Gastrocnemius medialis (tissue), 4 donors: ENCODE measurements at regions not wholly inside any gene's neighbourhood (a gene's known extent, or its start where the extent isn't known, plus 50 kb on each side); places are given as distances from the start of the nearest gene placed in this dataset.

Experiments
- ATAC-seq, 2 donors: fragments of 150-250 bp; one replicate each; pipeline ENCODE4 v1.9.1; 2016
- DNase-seq, 2 donors: peaks; one replicate each; pipeline ENCODE4 v3.0.0-alpha.2; 2019
- H3K27ac ChIP-seq, 4 donors: fragments of 200-600 bp; sonication (generic); 1 replicate in 1 of 4; 2 replicates in 3 of 4; pipeline ENCODE4 v1.5.1; 2016 to 2018; ENCODE audit warnings: mild to moderate bottlenecking in 2 of 4, moderate library complexity in 1 of 4
- H3K27me3 ChIP-seq, 3 donors: fragments of 200-600 bp; sonication (generic) in 2 of 3; 1 replicate in 1 of 3; 2 replicates in 2 of 3; pipeline versions ENCODE4 v1.5.1 to v1.6.0; 2016 to 2019; ENCODE audit warnings: mild to moderate bottlenecking in 1 of 3, moderate library complexity in 1 of 3
- H3K36me3 ChIP-seq, 2 donors: fragments of 200-600 bp; sonication (generic) in 1 of 2; one replicate each; pipeline ENCODE4 v1.5.1; 2017 to 2018
- H3K4me1 ChIP-seq, 2 donors: fragments of 200-600 bp; sonication (generic) in 1 of 2; one replicate each; pipeline ENCODE4 v1.5.1; 2016 to 2017; ENCODE audit warnings: mild to moderate bottlenecking in 2 of 2
- H3K4me3 ChIP-seq, 4 donors: fragments of 200-600 bp; sonication (generic) in 3 of 4; 1 replicate in 1 of 4; 2 replicates in 3 of 4; pipeline ENCODE4 v1.5.1; 2016 to 2019; ENCODE audit warnings: mild to moderate bottlenecking in 2 of 4
- H3K9me3 ChIP-seq, 3 donors: fragments of 200-600 bp; sonication (generic) in 2 of 3; 1 replicate in 1 of 3; 2 replicates in 2 of 3; pipeline ENCODE4 v1.5.1; 2016 to 2019
- CTCF ChIP-seq, 5 experiments: fragments of 450-650 bp in 3 of 5; fragments of 200-600 bp in 2 of 5; sonication (generic) in 2 of 5; IDR thresholded peaks in 4 of 5; conservative IDR thresholded peaks in 1 of 5; 1 replicate in 4 of 5; 2 replicates in 1 of 5; pipeline ENCODE4 v1.5.1; 2016 to 2019; ENCODE audit warnings: antibody characterized with exemption in 5 of 5, mild to moderate bottlenecking in 3 of 5, moderate library complexity in 3 of 5
- POLR2A ChIP-seq, 2 donors: fragments of 450-650 bp; IDR thresholded peaks; one replicate each; pipeline ENCODE4 v1.6.1; 2017; ENCODE audit warnings: antibody characterized with exemption in 2 of 2, mild to moderate bottlenecking in 2 of 2, moderate library complexity in 2 of 2
- in situ Hi-C, 4 donors: fragments of 200-750 bp; cut with MboI; loops; one replicate each; pipeline versions ENCODE4 v1.15.0 to v1.8.0; 2017; ENCODE audit warnings: low sequenced_read_pairs in 4 of 4
- intact Hi-C: fragments of 100-400 bp; cut with DNase I; formaldehyde crosslinking; loops from one replicate; pipeline ENCODE4 v1.15.1; 2023; ENCODE audit warnings: low total_unique reads

DNA sequence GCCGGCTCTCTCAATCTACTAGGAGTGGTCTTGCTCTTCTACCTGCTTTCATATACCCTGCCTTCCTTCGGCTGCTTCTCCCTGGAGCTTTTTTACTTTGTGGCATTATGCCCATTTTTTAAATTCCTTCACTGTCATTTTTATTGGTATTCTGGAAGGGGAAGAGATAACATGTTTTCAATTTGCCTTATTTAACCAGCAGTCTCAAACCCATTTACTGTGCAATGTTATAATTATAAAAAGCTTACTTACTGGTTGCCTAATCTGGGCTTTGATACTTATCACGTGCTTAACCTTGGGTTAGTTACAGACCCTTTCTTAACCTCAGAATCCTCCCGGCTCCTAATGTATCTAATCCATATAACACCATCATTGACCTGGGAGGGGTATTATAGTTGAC lies 128.1 kb downstream of the SIPA1L2 start:
- ATAC-seq (no peak), DNase-seq (no peak)
- Histone ChIP-seq H3K4me1 (no peaks in the 10 kb centered on the region), H3K27me3 (no peaks in the 10 kb centered on the region), H3K9me3 (no peaks in the 10 kb centered on the region), H3K4me3 (no peak overlapping the region), H3K27ac (no peak overlapping the region), H3K36me3 (no peaks in the 10 kb centered on the region)
- no peak for TF ChIP-seq CTCF (IDR thresholded peaks at IDR 0.05 in 4 of 5, conservative IDR thresholded peaks at IDR 0.05 in 1 of 5)
- no peak for TF ChIP-seq POLR2A (IDR thresholded peaks at IDR 0.05)
- intact Hi-C loops (no loop called here), in situ Hi-C loops (no loop called here)

DNA sequence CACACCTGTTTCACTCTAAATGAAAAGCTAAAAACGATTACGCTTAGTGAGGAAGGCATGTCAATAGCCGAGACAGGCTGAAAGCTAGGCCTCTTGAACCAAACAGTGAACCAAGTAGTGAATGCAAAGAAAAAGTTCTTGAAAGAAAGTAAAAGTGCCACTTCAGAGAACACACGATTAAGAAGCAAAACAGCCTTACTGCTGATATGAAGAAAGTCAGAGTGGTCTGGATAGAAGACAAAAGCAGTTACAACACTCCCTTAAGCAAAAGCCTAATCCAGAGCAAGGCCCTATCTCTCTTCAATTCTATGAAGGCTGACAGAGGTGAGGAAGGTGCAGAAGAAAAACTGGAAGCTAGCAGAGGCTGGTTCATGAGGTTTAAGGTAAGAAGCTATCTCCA lies 130.7 kb downstream of the SIPA1L2 start:
- in situ Hi-C loops (no loop called here), intact Hi-C loops (no loop called here)
- no peak for DNase-seq
- no peak overlapping the region for H3K27ac ChIP-seq
- no peaks in the 10 kb centered on the region for H3K36me3 ChIP-seq
- TF ChIP-seq POLR2A (IDR thresholded peaks at IDR 0.05) (no peak), CTCF (IDR thresholded peaks at IDR 0.05 in 4 of 5, conservative IDR thresholded peaks at IDR 0.05 in 1 of 5) (no peak)
- H3K4me1 ChIP-seq: no peaks in the 10 kb centered on the region
- no peaks in the 10 kb centered on the region for H3K27me3 ChIP-seq
- H3K9me3 ChIP-seq: no peaks in the 10 kb centered on the region
- no peak overlapping the region for H3K4me3 ChIP-seq
- no peak for ATAC-seq

DNA sequence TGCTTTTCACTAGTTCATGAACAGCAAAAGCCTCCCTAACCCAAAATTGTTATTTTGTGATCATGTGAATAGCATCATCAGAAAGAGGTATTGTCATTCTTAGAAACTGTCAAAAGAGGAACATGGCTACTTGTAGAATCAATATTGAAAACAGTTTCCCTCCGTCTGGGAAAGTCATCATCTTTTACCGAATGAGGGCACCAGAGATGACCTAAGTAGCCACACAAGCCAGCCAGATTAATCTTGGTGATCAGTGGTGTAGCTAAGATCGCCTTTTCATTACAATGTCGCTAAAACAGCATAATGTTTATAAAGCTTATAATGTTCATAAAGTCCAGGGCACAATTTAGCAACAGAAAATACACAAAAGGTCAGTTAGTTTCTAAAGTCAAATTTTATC lies 136.1 kb downstream of the SIPA1L2 start:
- DNase-seq: no peak
- intact Hi-C loops (no loop called here), in situ Hi-C loops (no loop called here)
- Histone ChIP-seq H3K27ac (no peak overlapping the region), H3K27me3 (no peaks in the 10 kb centered on the region), H3K36me3 (peaks cover 0 to 5% of the 10 kb centered on the region in 2 donors), H3K4me1 (no peaks in the 10 kb centered on the region), H3K9me3 (no peaks in the 10 kb centered on the region), H3K4me3 (no peak overlapping the region)
- TF ChIP-seq POLR2A (IDR thresholded peaks at IDR 0.05) (no peak), CTCF (IDR thresholded peaks at IDR 0.05 in 4 of 5, conservative IDR thresholded peaks at IDR 0.05 in 1 of 5) (no peak)
- no peak for ATAC-seq

DNA sequence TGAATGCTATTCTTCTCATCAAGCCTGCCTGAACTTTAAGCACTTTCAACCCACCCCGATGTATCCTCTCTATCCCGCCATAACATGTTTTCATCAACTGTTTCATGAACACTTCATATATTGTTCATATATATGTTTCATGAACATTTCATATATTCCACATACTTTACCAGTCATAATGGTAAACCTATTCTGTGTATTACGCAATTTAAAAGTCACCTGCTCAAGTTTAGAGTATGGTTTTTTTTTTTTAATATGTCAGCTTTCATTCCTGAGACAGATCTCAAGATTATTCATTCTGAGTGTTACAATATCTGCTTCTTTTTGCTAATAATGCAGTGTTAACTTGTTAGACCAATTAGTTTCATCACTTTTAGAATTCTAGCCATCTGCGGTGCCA lies 140.7 kb downstream of the SIPA1L2 start:
- ATAC-seq: no peak
- Histone ChIP-seq H3K4me1 (peaks cover 11 to 17% of the 10 kb centered on the region in 2 donors), H3K27ac (no peak overlapping the region), H3K27me3 (no peaks in the 10 kb centered on the region), H3K36me3 (peaks cover 0 to 5% of the 10 kb centered on the region in 2 donors), H3K4me3 (no peak overlapping the region), H3K9me3 (no peaks in the 10 kb centered on the region)
- intact Hi-C loops (no loop called here), in situ Hi-C loops (no loop called here)
- no peak for TF ChIP-seq POLR2A (IDR thresholded peaks at IDR 0.05)
- TF ChIP-seq CTCF (IDR thresholded peaks at IDR 0.05 in 4 of 5, conservative IDR thresholded peaks at IDR 0.05 in 1 of 5): no peak
- no peak for DNase-seq

- Histone ChIP-seq H3K4me3 (no peak overlapping the region), H3K27me3 (no peaks in the 10 kb centered on the region), H3K4me1 (peaks cover 11 to 17% of the 10 kb centered on the region in 2 donors), H3K9me3 (no peaks in the 10 kb centered on the region), H3K36me3 (peaks cover 0 to 5% of the 10 kb centered on the region in 2 donors), H3K27ac (peak overlapping the region in 2 of 4 donors; percentile 30)
- ATAC-seq (no peak), DNase-seq (no peak)
- no peak for TF ChIP-seq CTCF (IDR thresholded peaks at IDR 0.05 in 4 of 5, conservative IDR thresholded peaks at IDR 0.05 in 1 of 5)
- no peak for TF ChIP-seq POLR2A (IDR thresholded peaks at IDR 0.05)
- in situ Hi-C loops (no loop called here), intact Hi-C loops (no loop called here)
Measured at GRCh38 chr1:232487236-232487635, 142.7 kb downstream of the SIPA1L2 start.
